ENCODE measurements at regions not wholly inside any gene's neighbourhood (a gene's known extent, or its start where the extent isn't known, plus 50 kb on each side); places are given as distances from the start of the nearest gene placed in this dataset.
"Not testable (repeated sequence)": the region's sequence is repeated elsewhere in the genome, so short reads cannot be mapped to it uniquely, and the experiment has no call there.

- TF ChIP-seq MYC (IDR thresholded peaks at IDR 0.05; ENCODE audit: low read depth, low read length) (no peak), CTCF (IDR thresholded peaks at IDR 0.05; ENCODE audit: low read depth, low read length) (no peak), MAX (IDR thresholded peaks at IDR 0.05; ENCODE audit: low read depth, low read length) (no peak), POLR2A (IDR thresholded peaks at IDR 0.05; ENCODE audit: extremely low read depth, insufficient read length) (no peak)
- DNase-seq (ENCODE audit: low read depth): no peak
- no peak overlapping the region for H3K4me3 ChIP-seq (ENCODE audit: low read depth, low read length)
Measured at GRCh38 chr5:30447431-30447830, 746.1 kb upstream of the CDH6 start.

- DNase-seq (ENCODE audit: low read depth): no peak
- TF ChIP-seq MAX (IDR thresholded peaks at IDR 0.05; ENCODE audit: low read depth, low read length) (no peak), MYC (IDR thresholded peaks at IDR 0.05; ENCODE audit: low read depth, low read length) (no peak), POLR2A (IDR thresholded peaks at IDR 0.05; ENCODE audit: extremely low read depth, insufficient read length) (no peak), CTCF (IDR thresholded peaks at IDR 0.05; ENCODE audit: low read depth, low read length) (no peak)
- no peak overlapping the region for H3K4me3 ChIP-seq (ENCODE audit: low read depth, low read length)
Measured at GRCh38 chr5:30446456-30446855, 747.0 kb upstream of the CDH6 start.

- DNase-seq (ENCODE audit: low read depth): no peak
- H3K4me3 ChIP-seq (ENCODE audit: low read depth, low read length): no peak overlapping the region
- no peak for TF ChIP-seq MYC (IDR thresholded peaks at IDR 0.05; ENCODE audit: low read depth, low read length)
- no peak for TF ChIP-seq CTCF (IDR thresholded peaks at IDR 0.05; ENCODE audit: low read depth, low read length)
- TF ChIP-seq POLR2A (IDR thresholded peaks at IDR 0.05; ENCODE audit: extremely low read depth, insufficient read length): no peak
- TF ChIP-seq MAX (IDR thresholded peaks at IDR 0.05; ENCODE audit: low read depth, low read length): no peak
Measured at GRCh38 chr5:30438785-30439184, 754.7 kb upstream of the CDH6 start.

- H3K4me3 ChIP-seq (ENCODE audit: low read depth, low read length): no peak overlapping the region
- DNase-seq (ENCODE audit: low read depth): peak; percentile 76
- no peak for TF ChIP-seq POLR2A (IDR thresholded peaks at IDR 0.05; ENCODE audit: extremely low read depth, insufficient read length)
- TF ChIP-seq MAX (IDR thresholded peaks at IDR 0.05; ENCODE audit: low read depth, low read length): peak; percentile 77
- no peak for TF ChIP-seq CTCF (IDR thresholded peaks at IDR 0.05; ENCODE audit: low read depth, low read length)
- TF ChIP-seq MYC (IDR thresholded peaks at IDR 0.05; ENCODE audit: low read depth, low read length): peak; percentile 81
Measured at GRCh38 chr5:30436691-30437090, 756.8 kb upstream of the CDH6 start.

GRCh38 chr5:30428866-30429407, 764.5 kb upstream of the CDH6 start:
- H3K4me3 ChIP-seq (ENCODE audit: low read depth, low read length); DNase-seq (ENCODE audit: low read depth): not testable (repeated sequence)

GRCh38 chr5:30414078-30414477, 779.4 kb upstream of the CDH6 start:
- no peak overlapping the region for H3K4me3 ChIP-seq (ENCODE audit: low read depth, low read length)
- TF ChIP-seq MYC (IDR thresholded peaks at IDR 0.05; ENCODE audit: low read depth, low read length): no peak
- no peak for TF ChIP-seq MAX (IDR thresholded peaks at IDR 0.05; ENCODE audit: low read depth, low read length)
- no peak for TF ChIP-seq POLR2A (IDR thresholded peaks at IDR 0.05; ENCODE audit: extremely low read depth, insufficient read length)
- no peak for TF ChIP-seq CTCF (IDR thresholded peaks at IDR 0.05; ENCODE audit: low read depth, low read length)

More at GRCh38 chr5:30414078-30414477, 779.4 kb upstream of the CDH6 start:
- DNase-seq (ENCODE audit: low read depth): no peak
